GM12878 (cell line): ENCODE measurements at regions not wholly inside any gene's neighbourhood (a gene's known extent, or its start where the extent isn't known, plus 50 kb on each side); places are given as distances from the start of the nearest gene placed in this dataset.

Source experiments
- ATAC-seq: fragments of 200-7000 bp; cut with Tn5 transposase; 3 replicates; pipeline ENCODE4 v1.9.1; 2020; ENCODE audit warnings: mild to moderate bottlenecking, moderate library complexity
- BruUV-seq: library from RNA; stranded (reverse); fragments of 400-500 nt; replicated peaks from 2 replicates; lab custom pipeline; 2021; lab: Mats Ljungman, UMichigan
- CTCF ChIA-PET: fragments of 300-600 bp; sonication (Branson Sonifier 250); formaldehyde crosslinking; extraction: SDS; loops from one replicate; lab custom pipeline; 2021; ENCODE audit warnings: inconsistent platforms; lab: Yijun Ruan, JAX
- POLR2A ChIA-PET: fragments of 350-600 bp; formaldehyde crosslinking; extraction: SDS; loops from one replicate; lab custom pipeline; 2021; ENCODE audit warnings: inconsistent platforms; lab: Charles Lee
- RAD21 ChIA-PET: fragments of 300-600 bp; sonication (Branson Sonifier 250); formaldehyde crosslinking; loops from one replicate; lab custom pipeline; 2023; ENCODE audit warnings: antibody characterized with exemption; ENCODE audit not compliant: unreplicated experiment; lab: Charles Lee
- SMC1A ChIA-PET: fragments of 300-600 bp; sonication (Branson Sonifier 250); formaldehyde crosslinking; loops from one replicate; lab custom pipeline; 2023; ENCODE audit not compliant: unreplicated experiment, uncharacterized antibody; lab: Charles Lee
- DNase-seq: peaks from one replicate; pipeline ENCODE4 v3.0.0-alpha.2; 2011; ENCODE audit warnings: low read depth, low spot score
- FAIRE-seq: peaks from 3 replicates; lab custom pipeline; 2011; peaks lifted over from hg19 to GRCh38; lab: Jason Lieb, UNC
- H2AFZ ChIP-seq: 2 replicates; pipeline ENCODE4 v1.6.0; 2011; ENCODE audit warnings: low read depth, low read length, control low read depth; ENCODE audit not compliant: control insufficient read depth
- H3K27ac ChIP-seq: 2 replicates; pipeline ENCODE4 v1.5.1; 2011; ENCODE audit warnings: control low read depth; ENCODE audit not compliant: control insufficient read depth, insufficient read depth
- H3K27me3 ChIP-seq, 2 experiments: replicated peaks in 1 of 2; 2 replicates each; pipeline versions ENCODE4 v1.6.0 to v1.6.1; 2011; ENCODE audit warnings: low read length in 1 of 2; ENCODE audit not compliant: control insufficient read depth in 2 of 2, insufficient read depth in 2 of 2
- H3K36me3 ChIP-seq, 2 experiments: 2 replicates each; pipeline ENCODE4 v1.5.1; 2011; ENCODE audit warnings: low read length in 1 of 2; ENCODE audit not compliant: control insufficient read depth in 2 of 2, insufficient read depth in 2 of 2
- H3K4me1 ChIP-seq: 2 replicates; pipeline ENCODE4 v1.6.1; 2011; ENCODE audit warnings: mild to moderate bottlenecking, low read length, moderate library complexity, mixed read lengths; ENCODE audit not compliant: control insufficient read depth, insufficient read depth
- H3K4me2 ChIP-seq: 2 replicates; pipeline ENCODE4 v1.6.0; 2011; ENCODE audit warnings: control low read depth; ENCODE audit not compliant: control insufficient read depth, insufficient read depth
- H3K4me3 ChIP-seq: fragments of 200-600 bp; sonication (generic); 2 replicates; pipeline ENCODE4 v1.5.1; 2016
- H3K79me2 ChIP-seq: 2 replicates; pipeline ENCODE4 v1.6.0; 2011; ENCODE audit warnings: low read length; ENCODE audit not compliant: control insufficient read depth, insufficient read depth
- H3K9ac ChIP-seq: 2 replicates; pipeline ENCODE4 v1.8.0; 2011; ENCODE audit warnings: low read length, control low read depth, mixed read lengths; ENCODE audit not compliant: control insufficient read depth, insufficient read depth
- H3K9me3 ChIP-seq: replicated peaks from 3 replicates; pipeline ENCODE4 v1.5.1; 2011; ENCODE audit warnings: mild to moderate bottlenecking, low read length; ENCODE audit not compliant: control insufficient read depth, insufficient read depth
- H4K20me1 ChIP-seq: 2 replicates; pipeline ENCODE4 v1.6.0; 2011; ENCODE audit not compliant: control insufficient read depth, insufficient read depth
- ASH2L ChIP-seq: fragments of 300-600, 200-600 bp; sonication (generic); IDR thresholded peaks from 2 replicates; pipeline ENCODE4 v1.6.1; 2017; ENCODE audit warnings: low read depth, mild to moderate bottlenecking, borderline replicate concordance
- BCL3 ChIP-seq: IDR thresholded peaks from 2 replicates; pipeline ENCODE4 v1.6.1; 2011; ENCODE audit warnings: borderline replicate concordance, low read depth, mild to moderate bottlenecking, moderate library complexity, low read length; ENCODE audit not compliant: insufficient read depth, poor library complexity, severe bottlenecking
- DPF2 ChIP-seq: fragments of 450-650 bp; IDR thresholded peaks from 2 replicates; pipeline ENCODE4 v1.6.1; 2017; ENCODE audit warnings: mild to moderate bottlenecking
- ETV6 ChIP-seq, 2 experiments: fragments of 450-650 bp in 1 of 2; IDR thresholded peaks in 1 of 2; conservative IDR thresholded peaks in 1 of 2; 2 replicates each; pipeline ENCODE4 v1.6.1; 2014; ENCODE audit warnings: antibody characterized with exemption in 1 of 2, borderline replicate concordance in 1 of 2, low read depth in 1 of 2, mild to moderate bottlenecking in 1 of 2, moderate library complexity in 1 of 2
- HDAC2 ChIP-seq: fragments of 200-600 bp; sonication (generic); IDR thresholded peaks from 2 replicates; pipeline ENCODE4 v1.6.1; 2017
- NR2C2 ChIP-seq: IDR thresholded peaks from 2 replicates; pipeline ENCODE4 v1.6.1; 2011; ENCODE audit warnings: borderline replicate concordance, low read depth; ENCODE audit not compliant: control insufficient read depth, insufficient read length
- PAX5 ChIP-seq: IDR thresholded peaks from 2 replicates; pipeline ENCODE4 v1.6.1; 2011; ENCODE audit warnings: low read depth, low read length, borderline replicate concordance
- SMARCA5 ChIP-seq: fragments of 450-650 bp; IDR thresholded peaks from 2 replicates; pipeline ENCODE4 v1.6.1; 2017; ENCODE audit warnings: mild to moderate bottlenecking
- SPI1 ChIP-seq: IDR thresholded peaks from 2 replicates; pipeline ENCODE4 v1.6.1; 2011; ENCODE audit warnings: low read depth, mild to moderate bottlenecking, low read length, moderate library complexity, borderline replicate concordance; ENCODE audit not compliant: insufficient read depth
- SREBF1 ChIP-seq: IDR thresholded peaks from 2 replicates; pipeline ENCODE4 v1.6.1; 2012; ENCODE audit warnings: mild to moderate bottlenecking, low read length
- USF1 ChIP-seq: IDR thresholded peaks from 2 replicates; pipeline ENCODE4 v1.6.1; 2011; ENCODE audit warnings: borderline replicate concordance, low read depth, mild to moderate bottlenecking, moderate library complexity, mixed read lengths, low read length; ENCODE audit not compliant: insufficient read depth; ENCODE audit errors: extremely low read length
- ZNF207 ChIP-seq: fragments of 450-650 bp; IDR thresholded peaks from 2 replicates; pipeline ENCODE4 v1.6.1; 2014; ENCODE audit warnings: antibody characterized with exemption, mild to moderate bottlenecking, borderline replicate concordance
- ZSCAN29 ChIP-seq: fragments of 450-650 bp; IDR thresholded peaks from 2 replicates; pipeline ENCODE4 v1.6.1; 2017; ENCODE audit warnings: mild to moderate bottlenecking, moderate library complexity
- WGBS: methylation state at CpG from one replicate; pipeline ENCODE4 v1.1.6; 2016; ENCODE audit warnings: low lambda C conversion rate; ENCODE audit not compliant: insufficient replicate concordance, insufficient coverage; ENCODE audit errors: missing lambda C conversion rate; 5-methylcytosine and 5-hydroxymethylcytosine counted together
- in situ Hi-C: fragments of 300-500 bp; cut with MboI; formaldehyde crosslinking; loops from 9 replicates; pipeline ENCODE4 v1.14.3; 2018; ENCODE audit warnings: mixed read lengths
- intact Hi-C: fragments of 100-400 bp; cut with micrococcal nuclease; formaldehyde crosslinking; loops from one replicate; pipeline ENCODE4 v1.14.2; 2022; ENCODE audit not compliant: unreplicated experiment

- H3K9me3 ChIP-seq, result no peaks in the 10 kb centered on the region
- no peak overlapping the region for H2AFZ ChIP-seq
- ChIA-PET POLR2A (no interaction called here), SMC1A (no interaction called here), CTCF (no interaction called here), RAD21 (no interaction called here)
- no peak overlapping the region for H3K9ac ChIP-seq
- ATAC-seq, result no peak
- TF ChIP-seq SMARCA5 (no peak), SPI1 (0 out of 2 replicates have a peak, but pooled peaks have one; percentile 18)
- no peaks in the 10 kb centered on the region for H3K79me2 ChIP-seq
- no TSS peak for BruUV-seq
- no peak for FAIRE-seq
- DNase-seq, result no peak
- no peaks in the 10 kb centered on the region for H3K27me3 ChIP-seq
- H4K20me1 ChIP-seq, result no peaks in the 10 kb centered on the region
- intact Hi-C loops, result no loop called here
- WGBS, result 0% methylated on average over 1 of the region's 1 CpG
- H3K4me1 ChIP-seq, result no peaks in the 10 kb centered on the region
- no peak overlapping the region for H3K27ac ChIP-seq
- in situ Hi-C loops, result no loop called here
- H3K4me2 ChIP-seq, result no peak overlapping the region
- no peaks in the 10 kb centered on the region for H3K36me3 ChIP-seq
- no peak overlapping the region for H3K4me3 ChIP-seq
These were observed 444.2 kb downstream of the ACTL7B start for GRCh38 chr9:108411632-108412031.

GRCh38 chr9:108410161-108410560, 445.6 kb downstream of the ACTL7B start:
- BruUV-seq, result no TSS peak
- Histone ChIP-seq H3K4me2 (no peak overlapping the region), H3K4me1 (no peaks in the 10 kb centered on the region), H4K20me1 (no peaks in the 10 kb centered on the region), H3K79me2 (no peaks in the 10 kb centered on the region), H3K9me3 (no peaks in the 10 kb centered on the region), H2AFZ (no peak overlapping the region), H3K9ac (no peak overlapping the region), H3K4me3 (no peak overlapping the region), H3K27ac (no peak overlapping the region), H3K27me3 (no peaks in the 10 kb centered on the region), H3K36me3 (no peaks in the 10 kb centered on the region)
- ChIA-PET SMC1A (no interaction called here), RAD21 (no interaction called here), CTCF (no interaction called here), POLR2A (no interaction called here)
- FAIRE-seq (no peak), ATAC-seq (no peak), DNase-seq (no peak)
- WGBS, result 81% methylated on average over 1 of the region's 1 CpG
- in situ Hi-C loops, result no loop called here
- intact Hi-C loops, result no loop called here
- no peak for TF ChIP-seq NR2C2
- no peak for TF ChIP-seq ZSCAN29
- TF ChIP-seq SREBF1, result no peak
- no peak for TF ChIP-seq BCL3
- TF ChIP-seq PAX5, result no peak
- TF ChIP-seq DPF2, result no peak
- no peak for TF ChIP-seq HDAC2
- TF ChIP-seq ZNF207, result no peak
- no peak for TF ChIP-seq ETV6 (conservative IDR thresholded peaks at IDR 0.05 in 1 of 2, IDR thresholded peaks at IDR 0.05 in 1 of 2; ENCODE audit: borderline replicate concordance in 1 of 2, low read depth in 1 of 2)
- TF ChIP-seq USF1, result no peak
- no peak for TF ChIP-seq ASH2L
